ENCODE measurements at regions not wholly inside any gene's neighbourhood (a gene's known extent, or its start where the extent isn't known, plus 50 kb on each side); places are given as distances from the start of the nearest gene placed in this dataset.
"Not testable (repeated sequence)": the region's sequence is repeated elsewhere in the genome, so short reads cannot be mapped to it uniquely, and the experiment has no call there.

- Mint-ChIP-seq H3K4me1 (ENCODE audit: low read depth) (no peaks in the 10 kb centered on the region), H3K9me3 (no peaks in the 10 kb centered on the region), H3K4me3 (no peak overlapping the region), H3K36me3 (ENCODE audit: low read depth) (no peaks in the 10 kb centered on the region), H3K27ac (no peak overlapping the region), H3K27me3 (ENCODE audit: low read depth) (peaks cover 2% of the 10 kb centered on the region)
- intact Hi-C loops (cut with micrococcal nuclease): no loop called here
- CTCF ChIA-PET: no interaction called here
- DNase-seq: no peak
Observed at GRCh38 chr3:40739971-40740370, 215.2 kb downstream of the ZNF621 start.

DNA sequence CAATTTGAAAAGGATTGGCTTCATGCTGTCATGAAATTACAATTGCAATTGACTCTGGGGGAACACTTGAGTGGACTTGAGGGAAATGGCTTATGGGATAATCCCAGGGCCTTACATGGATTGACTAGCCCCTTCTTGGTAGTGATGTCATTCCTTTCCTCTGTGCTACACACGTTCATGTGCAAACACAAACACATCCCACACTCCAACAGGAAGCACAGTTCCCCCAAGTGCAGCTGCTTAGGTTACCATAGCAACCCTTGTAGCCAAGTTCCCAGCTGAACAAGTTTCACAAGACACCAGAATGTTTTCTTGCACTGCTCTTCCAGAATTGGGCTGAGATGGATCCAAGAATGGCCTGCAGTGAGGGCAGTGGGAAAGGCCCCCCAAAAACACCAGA is 217.0 kb downstream of the ZNF621 start:
- CTCF ChIA-PET: no interaction called here
- intact Hi-C loops (cut with micrococcal nuclease): no loop called here
- H3K27ac Mint-ChIP-seq: no peak overlapping the region
- H3K9me3 Mint-ChIP-seq: no peaks in the 10 kb centered on the region
- no peak overlapping the region for H3K4me3 Mint-ChIP-seq
- no peak for DNase-seq
- peaks cover 8% of the 10 kb centered on the region for H3K27me3 Mint-ChIP-seq (ENCODE audit: low read depth)
- H3K36me3 Mint-ChIP-seq (ENCODE audit: low read depth): no peaks in the 10 kb centered on the region
- H3K4me1 Mint-ChIP-seq (ENCODE audit: low read depth): no peaks in the 10 kb centered on the region

GRCh38 chr3:40745381-40746106 is 220.8 kb downstream of the ZNF621 start:
- no peaks in the 10 kb centered on the region for H3K4me1 Mint-ChIP-seq (ENCODE audit: low read depth)
- no peaks in the 10 kb centered on the region for H3K9me3 Mint-ChIP-seq
- H3K36me3 Mint-ChIP-seq (ENCODE audit: low read depth): no peaks in the 10 kb centered on the region
- peaks cover 20% of the 10 kb centered on the region for H3K27me3 Mint-ChIP-seq (ENCODE audit: low read depth)
- intact Hi-C loops (cut with micrococcal nuclease): no loop called here
- CTCF ChIA-PET: no interaction called here
- no peak for DNase-seq
- H3K4me3 Mint-ChIP-seq: no peak overlapping the region
- H3K27ac Mint-ChIP-seq: no peak overlapping the region

- Mint-ChIP-seq H3K4me1 (ENCODE audit: low read depth) (no peaks in the 10 kb centered on the region), H3K36me3 (ENCODE audit: low read depth) (no peaks in the 10 kb centered on the region), H3K27me3 (ENCODE audit: low read depth) (peaks cover 17% of the 10 kb centered on the region), H3K27ac (no peak overlapping the region), H3K4me3 (no peak overlapping the region), H3K9me3 (no peaks in the 10 kb centered on the region)
- intact Hi-C loops (cut with micrococcal nuclease): no loop called here
- no peak for DNase-seq
- CTCF ChIA-PET: no interaction called here
Observed at GRCh38 chr3:40751666-40752065, 226.9 kb downstream of the ZNF621 start.

GRCh38 chr3:40752492-40752891 is 227.7 kb downstream of the ZNF621 start:
- CTCF ChIA-PET: no interaction called here
- no peaks in the 10 kb centered on the region for H3K36me3 Mint-ChIP-seq (ENCODE audit: low read depth)
- no peak for DNase-seq
- H3K27me3 Mint-ChIP-seq (ENCODE audit: low read depth): peaks cover 8% of the 10 kb centered on the region
- H3K9me3 Mint-ChIP-seq: no peaks in the 10 kb centered on the region
- H3K4me1 Mint-ChIP-seq (ENCODE audit: low read depth): no peaks in the 10 kb centered on the region
- H3K4me3 Mint-ChIP-seq: no peak overlapping the region
- H3K27ac Mint-ChIP-seq: no peak overlapping the region
- intact Hi-C loops (cut with micrococcal nuclease): no loop called here

DNA sequence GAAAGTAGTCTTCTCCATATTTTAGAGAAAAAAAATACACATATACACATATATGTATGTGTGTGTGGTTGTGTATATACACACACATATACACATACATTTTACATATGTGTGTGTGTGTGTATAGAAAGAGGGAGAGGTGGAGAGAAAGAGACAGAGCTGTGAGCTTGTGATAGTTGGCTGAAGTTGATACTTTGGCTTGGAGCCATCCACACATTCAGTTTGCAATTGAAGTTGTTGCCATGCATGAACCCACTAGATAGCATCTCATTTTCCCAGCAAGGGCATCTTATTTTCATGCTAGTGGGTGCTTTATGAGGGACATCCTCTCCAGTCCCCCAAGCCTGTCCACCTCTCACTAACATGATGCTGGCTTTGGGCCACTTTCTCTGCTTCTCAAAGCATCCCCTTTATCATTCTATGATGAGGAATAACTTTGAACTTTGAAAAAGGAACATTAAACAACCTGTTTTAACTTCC is 228.6 kb downstream of the ZNF621 start:
- CTCF ChIA-PET: no interaction called here
- intact Hi-C loops (cut with micrococcal nuclease): no loop called here
- no peak overlapping the region for H3K27ac Mint-ChIP-seq
- no peaks in the 10 kb centered on the region for H3K4me1 Mint-ChIP-seq (ENCODE audit: low read depth)
- H3K9me3 Mint-ChIP-seq: no peaks in the 10 kb centered on the region
- no peak overlapping the region for H3K4me3 Mint-ChIP-seq
- no peak for DNase-seq
- H3K27me3 Mint-ChIP-seq (ENCODE audit: low read depth): peaks cover 5% of the 10 kb centered on the region
- no peaks in the 10 kb centered on the region for H3K36me3 Mint-ChIP-seq (ENCODE audit: low read depth)

- no peak overlapping the region for H3K4me3 Mint-ChIP-seq
- no peaks in the 10 kb centered on the region for H3K9me3 Mint-ChIP-seq
- H3K36me3 Mint-ChIP-seq (ENCODE audit: low read depth): no peaks in the 10 kb centered on the region
- CTCF ChIA-PET: no interaction called here
- peaks cover 5% of the 10 kb centered on the region for H3K27me3 Mint-ChIP-seq (ENCODE audit: low read depth)
- no peaks in the 10 kb centered on the region for H3K4me1 Mint-ChIP-seq (ENCODE audit: low read depth)
- intact Hi-C loops (cut with micrococcal nuclease): no loop called here
- H3K27ac Mint-ChIP-seq: no peak overlapping the region
- DNase-seq: no peak
Observed at GRCh38 chr3:40753951-40754350, 229.2 kb downstream of the ZNF621 start.

DNA sequence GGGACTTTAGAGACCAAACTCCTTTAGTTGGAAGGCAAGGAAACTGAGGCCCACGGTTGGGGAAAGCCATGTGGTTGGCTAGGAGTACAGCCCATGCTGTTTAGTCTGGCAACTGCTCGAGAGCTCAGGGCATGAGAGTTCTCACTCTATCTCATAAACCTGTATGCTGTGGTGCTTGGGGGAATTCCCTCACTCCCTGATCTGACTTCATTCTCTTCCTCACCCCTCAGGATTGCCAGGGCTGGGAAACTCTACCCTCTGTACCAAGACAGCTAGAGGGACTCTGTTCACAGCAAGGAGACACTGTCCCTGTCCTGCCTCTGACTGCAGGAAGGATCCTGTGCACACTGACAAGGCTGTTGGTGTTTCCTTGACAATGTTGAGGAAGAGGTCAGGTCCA is 230.2 kb downstream of the ZNF621 start:
- Mint-ChIP-seq H3K27me3 (ENCODE audit: low read depth) (peaks cover 3% of the 10 kb centered on the region), H3K4me3 (no peak overlapping the region), H3K9me3 (peaks cover 1% of the 10 kb centered on the region), H3K4me1 (ENCODE audit: low read depth) (no peaks in the 10 kb centered on the region), H3K27ac (no peak overlapping the region), H3K36me3 (ENCODE audit: low read depth) (no peaks in the 10 kb centered on the region)
- intact Hi-C loops (cut with micrococcal nuclease): no loop called here
- CTCF ChIA-PET: no interaction called here
- no peak for DNase-seq

GRCh38 chr3:40756500-40756899 is 231.7 kb downstream of the ZNF621 start:
- Mint-ChIP-seq H3K27me3 (ENCODE audit: low read depth) (peaks cover 9% of the 10 kb centered on the region), H3K36me3 (ENCODE audit: low read depth) (no peaks in the 10 kb centered on the region), H3K4me1 (ENCODE audit: low read depth) (no peaks in the 10 kb centered on the region), H3K9me3 (peaks cover 2% of the 10 kb centered on the region), H3K4me3 (no peak overlapping the region), H3K27ac (no peak overlapping the region)
- intact Hi-C loops (cut with micrococcal nuclease): no loop called here
- no peak for DNase-seq
- CTCF ChIA-PET: no interaction called here

GRCh38 chr3:40762771-40763170 is 238.0 kb downstream of the ZNF621 start:
- H3K4me1 Mint-ChIP-seq (ENCODE audit: low read depth); H3K9me3 Mint-ChIP-seq; H3K36me3 Mint-ChIP-seq (ENCODE audit: low read depth); H3K4me3 Mint-ChIP-seq; CTCF ChIA-PET; H3K27ac Mint-ChIP-seq; intact Hi-C loops (cut with micrococcal nuclease); DNase-seq: not testable (repeated sequence)
- H3K27me3 Mint-ChIP-seq (ENCODE audit: low read depth): peaks cover 11% of the 10 kb centered on the region

- Mint-ChIP-seq H3K36me3 (ENCODE audit: low read depth) (no peaks in the 10 kb centered on the region), H3K4me3 (no peak overlapping the region)
- no peak for DNase-seq
Observed at GRCh38 chr3:40763807-40764206, 239.0 kb downstream of the ZNF621 start.

GRCh38 chr3:40764747-40765146 is 240.0 kb downstream of the ZNF621 start:
- no peak for DNase-seq
- intact Hi-C loops (cut with micrococcal nuclease): no loop called here
- H3K4me3 Mint-ChIP-seq: no peak overlapping the region
- H3K27ac Mint-ChIP-seq: no peak overlapping the region
- peaks cover 7% of the 10 kb centered on the region for H3K9me3 Mint-ChIP-seq
- H3K27me3 Mint-ChIP-seq (ENCODE audit: low read depth): peaks cover 12% of the 10 kb centered on the region
- no peaks in the 10 kb centered on the region for H3K36me3 Mint-ChIP-seq (ENCODE audit: low read depth)
- H3K4me1 Mint-ChIP-seq (ENCODE audit: low read depth): no peaks in the 10 kb centered on the region
- CTCF ChIA-PET: no interaction called here

More at GRCh38 chr3:40763807-40764206, 239.0 kb downstream of the ZNF621 start:
- Mint-ChIP-seq H3K27me3 (ENCODE audit: low read depth) (peaks cover 9% of the 10 kb centered on the region), H3K9me3 (peaks cover 7% of the 10 kb centered on the region), H3K27ac (no peak overlapping the region), H3K4me1 (ENCODE audit: low read depth) (no peaks in the 10 kb centered on the region)
- intact Hi-C loops (cut with micrococcal nuclease): no loop called here
- CTCF ChIA-PET: no interaction called here

- peaks cover 5% of the 10 kb centered on the region for H3K9me3 Mint-ChIP-seq
- no peaks in the 10 kb centered on the region for H3K4me1 Mint-ChIP-seq (ENCODE audit: low read depth)
- DNase-seq: no peak
- no peaks in the 10 kb centered on the region for H3K36me3 Mint-ChIP-seq (ENCODE audit: low read depth)
- CTCF ChIA-PET: interaction anchor here (1.2 kb wide), 1 partner anchor 16 kb away, joined by 3 read pairs; no protein-coding TSS in a partner anchor
- peaks cover 6% of the 10 kb centered on the region for H3K27me3 Mint-ChIP-seq (ENCODE audit: low read depth)
- no peak overlapping the region for H3K27ac Mint-ChIP-seq
- intact Hi-C loops (cut with micrococcal nuclease): no loop called here
- no peak overlapping the region for H3K4me3 Mint-ChIP-seq
Observed at GRCh38 chr3:40765884-40766283, 241.1 kb downstream of the ZNF621 start.

Data from activated naive CD4-positive, alpha-beta T cell treated with anti-CD3 and anti-CD28 coated beads for 36 hours (primary cell).